Lung (tissue), 11 donors: ENCODE measurements at regions not wholly inside any gene's neighbourhood (a gene's known extent, or its start where the extent isn't known, plus 50 kb on each side); places are given as distances from the start of the nearest gene placed in this dataset.
"Not testable (repeated sequence)": the region's sequence is repeated elsewhere in the genome, so short reads cannot be mapped to it uniquely, and the experiment has no call there.

ENCODE experiments used
- ATAC-seq: fragments of 200-7000 bp; cut with Tn5 transposase; one replicate; pipeline ENCODE4 v1.9.1; 2020; ENCODE audit warnings: moderate number of reproducible peaks; ENCODE audit not compliant: insufficient read depth, low FRiP score
- DNase-seq, 3 donors: peaks; one replicate each; pipeline ENCODE4 v3.0.0-alpha.2; 2013 to 2017
- H3K27ac ChIP-seq, 2 donors: one replicate each; pipeline ENCODE4 v1.5.1; 2013; ENCODE audit warnings: mild to moderate bottlenecking in 2 of 2, moderate library complexity in 2 of 2, control low read depth in 1 of 2, inconsistent platforms in 1 of 2, low read depth in 1 of 2, low read length in 1 of 2
- H3K27me3 ChIP-seq, 3 donors: one replicate each; pipeline ENCODE4 v1.5.1; 2013; ENCODE audit warnings: low read length in 2 of 3; ENCODE audit not compliant: control insufficient read depth in 3 of 3, insufficient read depth in 3 of 3
- H3K36me3 ChIP-seq, 4 donors: one replicate each; pipeline ENCODE4 v1.5.1; 2013; ENCODE audit warnings: low read length in 4 of 4, mild to moderate bottlenecking in 1 of 4, moderate library complexity in 1 of 4; ENCODE audit not compliant: control insufficient read depth in 4 of 4, insufficient read depth in 4 of 4
- H3K4me1 ChIP-seq, 5 donors: one replicate each; pipeline ENCODE4 v1.5.1; 2013; ENCODE audit warnings: low read length in 5 of 5, mild to moderate bottlenecking in 2 of 5, moderate library complexity in 1 of 5; ENCODE audit not compliant: control insufficient read depth in 5 of 5, insufficient read depth in 5 of 5
- H3K4me3 ChIP-seq: one replicate; pipeline ENCODE4 v1.5.1; 2013; ENCODE audit warnings: mild to moderate bottlenecking, control low read depth, moderate library complexity
- H3K9ac ChIP-seq, 2 donors: one replicate each; pipeline ENCODE4 v1.5.1; 2013; ENCODE audit warnings: low read length in 2 of 2, control low read depth in 1 of 2; ENCODE audit not compliant: insufficient read depth in 1 of 2
- H3K9me3 ChIP-seq, 4 donors: one replicate each; pipeline ENCODE4 v1.5.1; 2013; ENCODE audit warnings: low read length in 3 of 4, mild to moderate bottlenecking in 1 of 4, moderate library complexity in 1 of 4; ENCODE audit not compliant: control insufficient read depth in 4 of 4, insufficient read depth in 3 of 4
- CTCF ChIP-seq: IDR thresholded peaks from 2 replicates; pipeline ENCODE4 v1.5.1; 2012; ENCODE audit warnings: mild to moderate bottlenecking; ENCODE audit errors: control extremely low read depth, extremely low read depth
- WGBS, 2 donors: extraction: QIAGEN DNeasy Blood & Tissue Kit; methylation state at CpG; one replicate each; pipeline ENCODE4 v1.1.7; 2013; 5-methylcytosine and 5-hydroxymethylcytosine counted together
- donor health status: control.
- donor health status: control.
- donor health status: Bipolar disorder and iron deficiency.
- donor health status: healthy.
- donor health status: DM: yes; HTN: yes; CAD: no.

- not testable (repeated sequence) for H3K9ac ChIP-seq, ATAC-seq, H3K36me3 ChIP-seq, H3K9me3 ChIP-seq, DNase-seq, H3K4me1 ChIP-seq, H3K4me3 ChIP-seq, H3K27ac ChIP-seq, H3K27me3 ChIP-seq
- 39 to 55% methylated on average over 2 of the region's 2 CpGs for WGBS, 2 donors
These were observed 1548.1 kb downstream of the KHDRBS2 start for GRCh38 chr6:60737764-60738425.

GRCh38 chr6:60737315-60737714 is 1548.7 kb downstream of the KHDRBS2 start:
- WGBS, 2 donors: 83 to 90% methylated on average over 6 of the region's 6 CpGs
- not testable (repeated sequence) for ATAC-seq

GRCh38 chr6:60723935-60724334 is 1562.1 kb downstream of the KHDRBS2 start:
- H3K9me3 ChIP-seq, H3K27ac ChIP-seq, H3K4me3 ChIP-seq, DNase-seq, H3K9ac ChIP-seq, ATAC-seq, H3K36me3 ChIP-seq, H3K4me1 ChIP-seq, H3K27me3 ChIP-seq: not testable (repeated sequence)
- 90% methylated on average over 5 of the region's 5 CpGs for WGBS, 2 donors

More at GRCh38 chr6:60737315-60737714, 1548.7 kb downstream of the KHDRBS2 start:
- H3K27ac ChIP-seq, H3K4me1 ChIP-seq, H3K36me3 ChIP-seq, H3K9ac ChIP-seq, H3K27me3 ChIP-seq, H3K9me3 ChIP-seq, H3K4me3 ChIP-seq, DNase-seq: not testable (repeated sequence)

- peak; percentile 2 for ATAC-seq
- DNase-seq: no peak
These were observed 1590.8 kb downstream of the KHDRBS2 start for GRCh38 chr6:60695232-60695631.

More at GRCh38 chr6:60695232-60695631, 1590.8 kb downstream of the KHDRBS2 start:
- no peaks in the 10 kb centered on the region for H3K27me3 ChIP-seq
- 74 to 89% methylated on average over 4 of the region's 4 CpGs for WGBS, 2 donors
- H3K27ac ChIP-seq: no peak overlapping the region
- no peaks in the 10 kb centered on the region for H3K36me3 ChIP-seq
- no peak for TF ChIP-seq CTCF
- no peaks in the 10 kb centered on the region for H3K4me1 ChIP-seq
- H3K9me3 ChIP-seq: peaks cover 0 to 5% (median 2%) of the 10 kb centered on the region in 4 donors
- H3K4me3 ChIP-seq: no peak overlapping the region
- no peak overlapping the region for H3K9ac ChIP-seq
